Keratinocyte (primary cell): ENCODE measurements at regions not wholly inside any gene's neighbourhood (a gene's known extent, or its start where the extent isn't known, plus 50 kb on each side); places are given as distances from the start of the nearest gene placed in this dataset.

Source experiments
- DNase-seq: peaks from one replicate; pipeline ENCODE4 v3.0.0-alpha.2; 2011; ENCODE audit warnings: low read depth, missing footprints, low spot score
- FAIRE-seq: peaks from 2 replicates; lab custom pipeline; 2011; peaks lifted over from hg19 to GRCh38; lab: Jason Lieb, UNC
- H2AFZ ChIP-seq: 2 replicates; pipeline ENCODE4 v1.6.0; 2012; ENCODE audit warnings: low read length, control low read depth, inconsistent platforms; ENCODE audit not compliant: control insufficient read depth
- H3K27ac ChIP-seq: 2 replicates; pipeline ENCODE4 v1.5.1; 2011; ENCODE audit warnings: low read length; ENCODE audit not compliant: control insufficient read depth, insufficient read depth
- H3K27me3 ChIP-seq: 3 replicates; pipeline ENCODE4 v1.6.0; 2011; ENCODE audit warnings: low read length; ENCODE audit not compliant: control insufficient read depth, insufficient read depth; ENCODE audit errors: extremely low read depth
- H3K36me3 ChIP-seq, 2 experiments: 2 replicates in 1 of 2; 3 replicates in 1 of 2; pipeline ENCODE4 v1.5.1; 2011; ENCODE audit warnings: low read length in 2 of 2, mild to moderate bottlenecking in 1 of 2; ENCODE audit not compliant: control insufficient read depth in 2 of 2, insufficient read depth in 2 of 2; ENCODE audit errors: extremely low read depth in 1 of 2
- H3K4me1 ChIP-seq: 3 replicates; pipeline ENCODE4 v1.5.1; 2011; ENCODE audit warnings: low read length; ENCODE audit not compliant: control insufficient read depth, insufficient read depth; ENCODE audit errors: extremely low read depth
- H3K4me2 ChIP-seq: 3 replicates; pipeline ENCODE4 v1.6.0; 2011; ENCODE audit warnings: low read depth, low read length; ENCODE audit not compliant: control insufficient read depth, insufficient read depth; ENCODE audit errors: extremely low read depth
- H3K4me3 ChIP-seq, 3 experiments: fragments of 200-600 bp in 1 of 3; sonication (generic) in 1 of 3; 2 replicates in 2 of 3; 3 replicates in 1 of 3; pipeline ENCODE4 v1.5.1; 2011 to 2016; ENCODE audit warnings: low read length in 3 of 3, mild to moderate bottlenecking in 3 of 3, control low read depth in 2 of 3, inconsistent platforms in 1 of 3, low read depth in 1 of 3, mixed read lengths in 1 of 3, mixed run types in 1 of 3, moderate library complexity in 1 of 3; ENCODE audit not compliant: control insufficient read depth in 2 of 3, insufficient read depth in 2 of 3; ENCODE audit errors: extremely low read depth in 1 of 3
- H3K79me2 ChIP-seq: 2 replicates; pipeline ENCODE4 v1.6.0; 2012; ENCODE audit warnings: low read length; ENCODE audit not compliant: control insufficient read depth, insufficient read depth
- H3K9ac ChIP-seq: 3 replicates; pipeline ENCODE4 v1.6.0; 2011; ENCODE audit warnings: low read length; ENCODE audit not compliant: control insufficient read depth, insufficient read depth; ENCODE audit errors: extremely low read depth
- H3K9me1 ChIP-seq: 3 replicates; pipeline ENCODE4 v1.6.0; 2011; ENCODE audit warnings: low read length; ENCODE audit not compliant: control insufficient read depth, insufficient read depth; ENCODE audit errors: extremely low read depth
- H3K9me3 ChIP-seq: 2 replicates; pipeline ENCODE4 v1.5.1; 2012; ENCODE audit warnings: low read depth, low read length; ENCODE audit not compliant: control insufficient read depth
- H4K20me1 ChIP-seq: 3 replicates; pipeline ENCODE4 v1.6.0; 2011; ENCODE audit warnings: low read length; ENCODE audit not compliant: control insufficient read depth, insufficient read depth; ENCODE audit errors: extremely low read depth
- CTCF ChIP-seq, 3 experiments: IDR thresholded peaks in 1 of 3; conservative IDR thresholded peaks in 1 of 3; optimal IDR thresholded peaks in 1 of 3; 2 replicates in 2 of 3; 3 replicates in 1 of 3; pipeline versions ENCODE3 to v1.5.1; 2011; ENCODE audit warnings: low read length in 3 of 3, mild to moderate bottlenecking in 3 of 3, moderate library complexity in 2 of 3, control low read depth in 1 of 3, inconsistent platforms in 1 of 3; ENCODE audit not compliant: insufficient read depth in 2 of 3; ENCODE audit errors: extremely low read depth in 1 of 3
- EZH2 ChIP-seq: IDR thresholded peaks from one replicate; pipeline ENCODE4 v1.6.1; 2012; ENCODE audit warnings: inconsistent platforms, mild to moderate bottlenecking, low read length, moderate library complexity
- dilution Hi-C: fragments of 300-500 bp; cut with MboI; formaldehyde crosslinking; loops from one replicate; pipeline ENCODE4 v1.7.0; 2020; ENCODE audit warnings: low sequenced_read_pairs; ENCODE audit not compliant: extremely low pct_ligation_motif_present

GRCh38 chr10:113982769-113983168 is 60.9 kb upstream of the ADRB1 start:
- Histone ChIP-seq H3K9me1 (no peaks in the 10 kb centered on the region), H3K4me3 (no peak overlapping the region), H3K27me3 (peaks cover 3% of the 10 kb centered on the region), H2AFZ (no peak overlapping the region), H3K27ac (no peak overlapping the region), H3K9ac (no peak overlapping the region), H3K79me2 (no peaks in the 10 kb centered on the region), H3K4me1 (no peaks in the 10 kb centered on the region), H3K9me3 (no peaks in the 10 kb centered on the region), H3K4me2 (no peak overlapping the region), H4K20me1 (no peaks in the 10 kb centered on the region), H3K36me3 (no peaks in the 10 kb centered on the region)
- no peak for DNase-seq
- no peak for FAIRE-seq
- dilution Hi-C loops: no loop called here
- no peak for TF ChIP-seq EZH2
- TF ChIP-seq CTCF (optimal IDR thresholded peaks at IDR 0.05 in 1 of 3, IDR thresholded peaks at IDR 0.05 in 1 of 3, conservative IDR thresholded peaks at IDR 0.05 in 1 of 3; ENCODE audit: extremely low read depth in 1 of 3, insufficient read depth in 2 of 3, low read length in 3 of 3): no peak

GRCh38 chr10:113983552-113983951 is 60.1 kb upstream of the ADRB1 start:
- H3K36me3 ChIP-seq: no peaks in the 10 kb centered on the region
- TF ChIP-seq CTCF (optimal IDR thresholded peaks at IDR 0.05 in 1 of 3, IDR thresholded peaks at IDR 0.05 in 1 of 3, conservative IDR thresholded peaks at IDR 0.05 in 1 of 3; ENCODE audit: extremely low read depth in 1 of 3, insufficient read depth in 2 of 3, low read length in 3 of 3) (no peak), EZH2 (no peak)
- H3K79me2 ChIP-seq: no peaks in the 10 kb centered on the region
- H3K9me1 ChIP-seq: no peaks in the 10 kb centered on the region
- H3K4me1 ChIP-seq: no peaks in the 10 kb centered on the region
- H2AFZ ChIP-seq: no peak overlapping the region
- H3K9ac ChIP-seq: no peak overlapping the region
- H3K4me2 ChIP-seq: no peak overlapping the region
- no peaks in the 10 kb centered on the region for H3K9me3 ChIP-seq
- dilution Hi-C loops: no loop called here
- no peak overlapping the region for H3K27ac ChIP-seq
- H3K4me3 ChIP-seq: no peak overlapping the region
- peaks cover 3% of the 10 kb centered on the region for H3K27me3 ChIP-seq
- FAIRE-seq (no peak), DNase-seq (no peak)
- no peaks in the 10 kb centered on the region for H4K20me1 ChIP-seq
